ENCODE measurements at regions not wholly inside any gene's neighbourhood (a gene's known extent, or its start where the extent isn't known, plus 50 kb on each side); places are given as distances from the start of the nearest gene placed in this dataset.

GRCh38 chr17:70603226-70603625, 433.9 kb downstream of the KCNJ2 start:
- H3K4me2 ChIP-seq (ENCODE audit: control insufficient read depth, extremely low read depth, insufficient read depth, low read depth, low read length) = no peak overlapping the region
- no peaks in the 10 kb centered on the region for H3K9me1 ChIP-seq (ENCODE audit: control insufficient read depth, extremely low read depth, insufficient read depth, low read length)
- H3K4me1 ChIP-seq (ENCODE audit: control insufficient read depth, extremely low read depth, insufficient read depth, low read length) = no peaks in the 10 kb centered on the region
- H2AFZ ChIP-seq (ENCODE audit: control insufficient read depth, low read length) = no peak overlapping the region
- H3K36me3 ChIP-seq (ENCODE audit: control insufficient read depth in 2 of 2, extremely low read depth in 1 of 2, insufficient read depth in 2 of 2, low read length in 2 of 2) = no peaks in the 10 kb centered on the region
- H3K9ac ChIP-seq (ENCODE audit: control insufficient read depth, extremely low read depth, insufficient read depth, low read length) = no peak overlapping the region
- dilution Hi-C loops (cut with MboI; ENCODE audit: extremely low pct_ligation_motif_present, low sequenced_read_pairs) = no loop called here
- no peak overlapping the region for H3K4me3 ChIP-seq (ENCODE audit: control insufficient read depth in 2 of 3, extremely low read depth in 1 of 3, insufficient read depth in 2 of 3, low read depth in 1 of 3, low read length in 3 of 3)
- H3K27me3 ChIP-seq (ENCODE audit: control insufficient read depth, extremely low read depth, insufficient read depth, low read length) = no peaks in the 10 kb centered on the region
- H4K20me1 ChIP-seq (ENCODE audit: control insufficient read depth, extremely low read depth, insufficient read depth, low read length) = no peaks in the 10 kb centered on the region
- FAIRE-seq (no peak), DNase-seq (ENCODE audit: low read depth, low spot score) (no peak)
- H3K27ac ChIP-seq (ENCODE audit: control insufficient read depth, insufficient read depth, low read length) = no peak overlapping the region
- H3K79me2 ChIP-seq (ENCODE audit: control insufficient read depth, insufficient read depth, low read length) = no peaks in the 10 kb centered on the region
- H3K9me3 ChIP-seq (ENCODE audit: control insufficient read depth, low read depth, low read length) = no peaks in the 10 kb centered on the region
- TF ChIP-seq EZH2 (IDR thresholded peaks at IDR 0.05; ENCODE audit: low read length) = no peak
- TF ChIP-seq CTCF (optimal IDR thresholded peaks at IDR 0.05 in 1 of 3, IDR thresholded peaks at IDR 0.05 in 1 of 3, conservative IDR thresholded peaks at IDR 0.05 in 1 of 3; ENCODE audit: extremely low read depth in 1 of 3, insufficient read depth in 2 of 3, low read length in 3 of 3) = no peak

GRCh38 chr17:70604854-70605253, 435.5 kb downstream of the KCNJ2 start:
- Histone ChIP-seq H3K36me3 (ENCODE audit: control insufficient read depth in 2 of 2, extremely low read depth in 1 of 2, insufficient read depth in 2 of 2, low read length in 2 of 2) (no peaks in the 10 kb centered on the region), H2AFZ (ENCODE audit: control insufficient read depth, low read length) (no peak overlapping the region), H3K9me3 (ENCODE audit: control insufficient read depth, low read depth, low read length) (no peaks in the 10 kb centered on the region), H3K4me1 (ENCODE audit: control insufficient read depth, extremely low read depth, insufficient read depth, low read length) (no peaks in the 10 kb centered on the region), H3K9ac (ENCODE audit: control insufficient read depth, extremely low read depth, insufficient read depth, low read length) (no peak overlapping the region), H3K4me3 (ENCODE audit: control insufficient read depth in 2 of 3, extremely low read depth in 1 of 3, insufficient read depth in 2 of 3, low read depth in 1 of 3, low read length in 3 of 3) (no peak overlapping the region), H3K27me3 (ENCODE audit: control insufficient read depth, extremely low read depth, insufficient read depth, low read length) (no peaks in the 10 kb centered on the region), H4K20me1 (ENCODE audit: control insufficient read depth, extremely low read depth, insufficient read depth, low read length) (no peaks in the 10 kb centered on the region), H3K9me1 (ENCODE audit: control insufficient read depth, extremely low read depth, insufficient read depth, low read length) (no peaks in the 10 kb centered on the region), H3K27ac (ENCODE audit: control insufficient read depth, insufficient read depth, low read length) (no peak overlapping the region), H3K79me2 (ENCODE audit: control insufficient read depth, insufficient read depth, low read length) (no peaks in the 10 kb centered on the region), H3K4me2 (ENCODE audit: control insufficient read depth, extremely low read depth, insufficient read depth, low read depth, low read length) (no peak overlapping the region)
- DNase-seq (ENCODE audit: low read depth, low spot score) = no peak
- TF ChIP-seq CTCF (optimal IDR thresholded peaks at IDR 0.05 in 1 of 3, IDR thresholded peaks at IDR 0.05 in 1 of 3, conservative IDR thresholded peaks at IDR 0.05 in 1 of 3; ENCODE audit: extremely low read depth in 1 of 3, insufficient read depth in 2 of 3, low read length in 3 of 3) (peak in 2 of 3 experiments; percentile 16 to 22), EZH2 (IDR thresholded peaks at IDR 0.05; ENCODE audit: low read length) (no peak)
- dilution Hi-C loops (cut with MboI; ENCODE audit: extremely low pct_ligation_motif_present, low sequenced_read_pairs) = no loop called here
- no peak for FAIRE-seq

Measured in keratinocyte (primary cell).